LoVo (cell line): ENCODE measurements at regions not wholly inside any gene's neighbourhood (a gene's known extent, or its start where the extent isn't known, plus 50 kb on each side); places are given as distances from the start of the nearest gene placed in this dataset.

Source experiments
- DNase-seq: peaks from one replicate; pipeline ENCODE4 v3.0.0-alpha.2; 2016; ENCODE audit warnings: low spot score

DNA sequence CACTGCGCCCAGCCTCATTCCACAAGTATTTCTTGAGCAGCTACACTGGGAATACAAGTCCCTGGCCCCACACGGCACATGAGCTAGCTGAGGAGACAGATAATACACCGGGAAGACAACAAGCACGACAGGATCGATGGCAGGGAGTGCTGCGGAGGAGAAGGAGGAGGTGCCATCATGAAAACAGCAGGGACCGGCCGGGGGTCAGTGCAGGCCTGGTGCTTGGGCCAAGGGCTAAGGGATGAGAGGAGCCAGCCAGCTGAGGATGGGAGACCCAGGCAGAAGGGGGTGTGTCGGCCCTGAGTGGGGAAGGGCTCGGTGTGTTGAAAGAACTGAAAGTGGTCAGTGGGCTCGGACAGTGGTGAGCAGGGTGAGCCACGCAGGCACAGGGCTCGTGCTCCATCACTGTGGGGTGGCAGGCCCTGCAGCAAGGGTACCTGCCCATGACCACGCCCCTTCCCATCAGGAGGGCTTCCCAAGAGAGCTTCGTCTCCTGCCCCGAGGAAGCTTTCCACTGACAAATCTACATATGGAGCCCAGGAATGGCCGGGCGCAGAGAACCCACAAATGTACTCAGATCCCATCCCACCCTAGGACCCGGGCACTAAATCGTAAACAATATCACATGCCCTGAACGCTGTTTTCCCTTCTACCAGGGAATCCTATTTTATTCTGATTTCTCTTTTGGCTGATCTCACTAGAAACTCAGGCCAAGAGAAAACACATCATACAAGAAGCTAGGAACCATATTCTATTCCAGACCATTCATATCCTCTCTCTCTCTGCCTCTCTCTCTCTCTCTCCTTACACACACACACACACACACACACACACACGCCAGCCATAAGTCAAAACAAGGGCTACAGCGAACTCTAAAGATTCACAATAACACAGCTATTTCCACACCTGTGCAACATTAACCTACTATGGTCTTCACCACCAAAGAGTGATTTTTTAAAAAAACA is 50.7 kb upstream of the TNRC6C start:
- no peak for DNase-seq

DNA sequence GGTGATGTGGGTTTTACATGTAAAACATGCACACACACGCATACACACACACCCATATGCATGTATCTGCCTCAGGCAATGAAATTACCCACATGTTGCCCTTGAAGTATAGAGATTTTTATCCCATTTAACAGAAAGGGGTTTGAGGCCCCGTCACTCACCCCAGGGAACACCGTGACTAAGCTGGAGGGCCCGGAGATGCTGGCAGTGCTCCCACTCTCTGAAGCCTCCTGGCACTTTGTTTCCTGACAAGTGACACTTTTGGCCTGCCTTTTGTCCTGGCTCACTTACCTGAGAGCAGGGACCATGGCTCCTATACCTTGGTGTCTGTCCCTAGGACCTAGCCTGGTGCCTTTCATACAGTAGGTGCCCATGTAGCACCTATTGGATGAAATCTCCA is 50.0 kb upstream of the TNRC6C start:
- DNase-seq = no peak
